IPS-NIHi11 (cell line): ENCODE measurements at regions not wholly inside any gene's neighbourhood (a gene's known extent, or its start where the extent isn't known, plus 50 kb on each side); places are given as distances from the start of the nearest gene placed in this dataset.
"Not testable (repeated sequence)": the region's sequence is repeated elsewhere in the genome, so short reads cannot be mapped to it uniquely, and the experiment has no call there.

Experiments
- DNase-seq: peaks from one replicate; pipeline ENCODE4 v3.0.0; 2012; ENCODE audit warnings: mixed read lengths, low spot score

GRCh38 chr3:63097396-63097795 is 180.7 kb upstream of the SYNPR start:
- no peak for DNase-seq

GRCh38 chr3:63116922-63117321 is 161.2 kb upstream of the SYNPR start:
- no peak for DNase-seq

GRCh38 chr3:63124090-63124489 is 154.0 kb upstream of the SYNPR start:
- no peak for DNase-seq

- DNase-seq, result no peak
Measured at GRCh38 chr3:63126530-63126929, 151.6 kb upstream of the SYNPR start.

GRCh38 chr3:63128380-63128779 is 149.7 kb upstream of the SYNPR start:
- peak; percentile 9 for DNase-seq

GRCh38 chr3:63130625-63131024 is 147.5 kb upstream of the SYNPR start:
- DNase-seq, result peak; percentile 24

- DNase-seq, result no peak
Measured at GRCh38 chr3:63132461-63133250, 145.5 kb upstream of the SYNPR start.

- peak; percentile 37 for DNase-seq
Measured at GRCh38 chr3:63135367-63135766, 142.7 kb upstream of the SYNPR start.

GRCh38 chr3:63136249-63136648 is 141.9 kb upstream of the SYNPR start:
- DNase-seq, result not testable (repeated sequence)

GRCh38 chr3:63142681-63143080 is 135.4 kb upstream of the SYNPR start:
- no peak for DNase-seq

- DNase-seq, result no peak
Measured at GRCh38 chr3:63146154-63146553, 132.0 kb upstream of the SYNPR start.

GRCh38 chr3:63150880-63151279 is 127.2 kb upstream of the SYNPR start:
- no peak for DNase-seq

GRCh38 chr3:63151897-63152296 is 126.2 kb upstream of the SYNPR start:
- DNase-seq, result no peak

GRCh38 chr3:63159764-63160163 is 118.3 kb upstream of the SYNPR start:
- no peak for DNase-seq

- no peak for DNase-seq
Measured at GRCh38 chr3:63167113-63167512, 111.0 kb upstream of the SYNPR start.

GRCh38 chr3:63168179-63168578 is 109.9 kb upstream of the SYNPR start:
- DNase-seq, result no peak

- DNase-seq, result no peak
Measured at GRCh38 chr3:63179862-63180522, 98.1 kb upstream of the SYNPR start.

GRCh38 chr3:63192248-63192647 is 85.9 kb upstream of the SYNPR start:
- DNase-seq, result no peak

GRCh38 chr3:63193647-63194046 is 84.5 kb upstream of the SYNPR start:
- DNase-seq, result peak; percentile 32

- no peak for DNase-seq
Measured at GRCh38 chr3:63199606-63200005, 78.5 kb upstream of the SYNPR start.

- DNase-seq, result no peak
Measured at GRCh38 chr3:63202529-63202928, 75.6 kb upstream of the SYNPR start.

GRCh38 chr3:63207066-63207590 is 71.0 kb upstream of the SYNPR start:
- no peak for DNase-seq

GRCh38 chr3:63228087-63228486 is 50.0 kb upstream of the SYNPR start:
- no peak for DNase-seq
